ENCODE measurements at regions not wholly inside any gene's neighbourhood (a gene's known extent, or its start where the extent isn't known, plus 50 kb on each side); places are given as distances from the start of the nearest gene placed in this dataset.

- DNase-seq = no peak
Observed at GRCh38 chr18:71707400-71707799, 836.7 kb downstream of the CBLN2 start.

GRCh38 chr18:71689416-71690160 is 854.6 kb downstream of the CBLN2 start:
- no peak for DNase-seq

- no peak for DNase-seq
Observed at GRCh38 chr18:71682591-71682990, 861.6 kb downstream of the CBLN2 start.

GRCh38 chr18:71678144-71678543 is 866.0 kb downstream of the CBLN2 start:
- no peak for DNase-seq

- no peak for DNase-seq
Observed at GRCh38 chr18:71673954-71674353, 870.2 kb downstream of the CBLN2 start.

GRCh38 chr18:71673498-71673897 is 870.6 kb downstream of the CBLN2 start:
- DNase-seq = no peak

GRCh38 chr18:71666481-71666880 is 877.7 kb downstream of the CBLN2 start:
- DNase-seq = no peak

- no peak for DNase-seq
Observed at GRCh38 chr18:71665131-71665530, 879.0 kb downstream of the CBLN2 start.

- no peak for DNase-seq
Observed at GRCh38 chr18:71643822-71644221, 900.3 kb downstream of the CBLN2 start.

GRCh38 chr18:71630696-71631095 is 913.4 kb downstream of the CBLN2 start:
- DNase-seq = no peak

GRCh38 chr18:71625556-71626090 is 918.5 kb downstream of the CBLN2 start:
- DNase-seq = no peak

- DNase-seq = no peak
Observed at GRCh38 chr18:71598374-71598773, 945.8 kb downstream of the CBLN2 start.

GRCh38 chr18:71597219-71597618 is 946.9 kb downstream of the CBLN2 start:
- DNase-seq = no peak

GRCh38 chr18:71583252-71583651 is 960.9 kb downstream of the CBLN2 start:
- DNase-seq = no peak

- DNase-seq = no peak
Observed at GRCh38 chr18:71554686-71555085, 989.5 kb downstream of the CBLN2 start.

- no peak for DNase-seq
Observed at GRCh38 chr18:71541643-71542042, 1002.5 kb downstream of the CBLN2 start.

GRCh38 chr18:71529703-71530303 is 1014.3 kb downstream of the CBLN2 start:
- DNase-seq = no peak

GRCh38 chr18:71523483-71524435 is 1020.4 kb downstream of the CBLN2 start:
- DNase-seq = no peak

- DNase-seq = no peak
Observed at GRCh38 chr18:71505526-71505925, 1038.6 kb downstream of the CBLN2 start.

GRCh38 chr18:71503222-71503621 is 1040.9 kb downstream of the CBLN2 start:
- DNase-seq = no peak

- no peak for DNase-seq
Observed at GRCh38 chr18:71485611-71486010, 1058.5 kb downstream of the CBLN2 start.

GRCh38 chr18:71471963-71472725 is 1072.0 kb downstream of the CBLN2 start:
- DNase-seq = no peak

- no peak for DNase-seq
Observed at GRCh38 chr18:71456206-71456605, 1087.9 kb downstream of the CBLN2 start.

Measured in activated CD4-positive, CD25-positive, alpha-beta regulatory T cell (primary cell).